Endothelial cell of umbilical vein (primary cell): ENCODE measurements at regions not wholly inside any gene's neighbourhood (a gene's known extent, or its start where the extent isn't known, plus 50 kb on each side); places are given as distances from the start of the nearest gene placed in this dataset.

Source experiments
- BruUV-seq: library from RNA; stranded (reverse); fragments of 400-500 nt; replicated peaks from 2 replicates; lab custom pipeline; 2021; lab: Mats Ljungman, UMichigan
- CTCF ChIA-PET: fragments of 300-600, 350-600 bp; sonication (Branson Sonifier 250); formaldehyde crosslinking; loops from one replicate; lab custom pipeline; 2021; ENCODE audit warnings: antibody characterized with exemption, inconsistent platforms; lab: Charles Lee
- POLR2A ChIA-PET: fragments of 300-600, 350-600 bp; sonication (Branson Sonifier 250); formaldehyde crosslinking; loops from one replicate; lab custom pipeline; 2021; ENCODE audit warnings: antibody characterized with exemption, inconsistent platforms; lab: Charles Lee
- DNase-seq: peaks from one replicate; pipeline ENCODE4 v3.0.0-alpha.2; 2011; ENCODE audit warnings: low read depth, low spot score
- FAIRE-seq: peaks from 2 replicates; lab custom pipeline; 2011; peaks lifted over from hg19 to GRCh38; lab: Jason Lieb, UNC
- H2AFZ ChIP-seq: 2 replicates; pipeline ENCODE4 v1.6.0; 2012; ENCODE audit warnings: low read depth, low read length, control low read depth, inconsistent platforms
- H3K27ac ChIP-seq: 2 replicates; pipeline ENCODE4 v1.5.1; 2011; ENCODE audit warnings: low read depth, mild to moderate bottlenecking, control low read depth, low read length, moderate library complexity; ENCODE audit not compliant: insufficient read depth
- H3K27me3 ChIP-seq, 2 experiments: 2 replicates each; pipeline versions ENCODE4 v1.6.0 to v1.6.1; 2011; ENCODE audit warnings: low read length in 2 of 2, mixed read lengths in 1 of 2; ENCODE audit not compliant: control insufficient read depth in 2 of 2, insufficient read depth in 2 of 2
- H3K36me3 ChIP-seq, 2 experiments: 2 replicates in 1 of 2; 3 replicates in 1 of 2; pipeline ENCODE4 v1.5.1; 2011; ENCODE audit warnings: low read length in 2 of 2, mild to moderate bottlenecking in 1 of 2, moderate library complexity in 1 of 2; ENCODE audit not compliant: control insufficient read depth in 2 of 2, insufficient read depth in 2 of 2; ENCODE audit errors: extremely low read depth in 1 of 2
- H3K4me1 ChIP-seq: 3 replicates; pipeline ENCODE4 v1.5.1; 2011; ENCODE audit warnings: mild to moderate bottlenecking, low read length; ENCODE audit not compliant: control insufficient read depth, insufficient read depth; ENCODE audit errors: extremely low read depth
- H3K4me2 ChIP-seq: 2 replicates; pipeline ENCODE4 v1.6.1; 2011; ENCODE audit warnings: low read length, control low read depth, mixed read lengths; ENCODE audit not compliant: insufficient read depth
- H3K4me3 ChIP-seq, 3 experiments: fragments of 200-600 bp in 1 of 3; sonication (generic), shearing (Covaris generic) in 1 of 3; replicated peaks in 1 of 3; 2 replicates each; pipeline ENCODE4 v1.5.1; 2011 to 2016; ENCODE audit warnings: control low read depth in 3 of 3, low read length in 3 of 3, mild to moderate bottlenecking in 2 of 3, inconsistent platforms in 1 of 3, low read depth in 1 of 3, moderate library complexity in 1 of 3; ENCODE audit not compliant: insufficient read depth in 1 of 3
- H3K79me2 ChIP-seq: 2 replicates; pipeline ENCODE4 v1.6.0; 2012; ENCODE audit warnings: low read length, inconsistent platforms; ENCODE audit not compliant: control insufficient read depth, insufficient read depth
- H3K9ac ChIP-seq: replicated peaks from 2 replicates; pipeline ENCODE3; 2011; ENCODE audit warnings: low read length, control low read depth; ENCODE audit not compliant: insufficient read depth; ENCODE audit errors: extremely low read depth
- H3K9me1 ChIP-seq: replicated peaks from 3 replicates; pipeline ENCODE4 v1.6.0; 2011; ENCODE audit warnings: mild to moderate bottlenecking, low read length; ENCODE audit not compliant: control insufficient read depth, insufficient read depth; ENCODE audit errors: extremely low read depth
- H3K9me3 ChIP-seq: replicated peaks from 2 replicates; pipeline ENCODE4 v1.5.1; 2012; ENCODE audit warnings: low read length, inconsistent platforms; ENCODE audit not compliant: control insufficient read depth, insufficient read depth
- H4K20me1 ChIP-seq: replicated peaks from 2 replicates; pipeline ENCODE3; 2011; ENCODE audit warnings: mild to moderate bottlenecking, low read length; ENCODE audit not compliant: control insufficient read depth, insufficient read depth; ENCODE audit errors: extremely low read depth
- FOS ChIP-seq: IDR thresholded peaks from 2 replicates; pipeline ENCODE4 v1.6.1; 2011; ENCODE audit warnings: mild to moderate bottlenecking, low read length, moderate library complexity, borderline replicate concordance; ENCODE audit not compliant: insufficient read depth
- GATA2 ChIP-seq: IDR thresholded peaks from 2 replicates; pipeline ENCODE4 v1.7.0; 2011; ENCODE audit warnings: low read depth, mild to moderate bottlenecking, moderate library complexity, mixed read lengths, low read length; ENCODE audit not compliant: insufficient read length, insufficient read depth
- JUN ChIP-seq: IDR thresholded peaks from 2 replicates; pipeline ENCODE4 v1.6.1; 2011; ENCODE audit warnings: borderline replicate concordance, low read depth; ENCODE audit not compliant: insufficient read length, insufficient read depth
- POLR2AphosphoS5 ChIP-seq: IDR thresholded peaks from 2 replicates; pipeline ENCODE4 v1.6.1; 2012; ENCODE audit warnings: low read depth, mild to moderate bottlenecking, control low read depth, low read length, moderate library complexity; ENCODE audit not compliant: insufficient read depth
- dilution Hi-C: fragments of 300-500 bp; cut with MboI; formaldehyde crosslinking; loops from one replicate; pipeline ENCODE4 v1.15.0; 2019; ENCODE audit warnings: low sequenced_read_pairs; ENCODE audit not compliant: extremely low pct_ligation_motif_present
- intact Hi-C: fragments of 100-400 bp; cut with micrococcal nuclease; formaldehyde crosslinking; loops from one replicate; pipeline ENCODE4 v1.10.0; 2022
- TF ChIP-seq, protein P1 (sequence below): IDR thresholded peaks from 2 replicates; pipeline ENCODE4 v1.6.1; 2011; ENCODE audit not compliant: insufficient read depth, insufficient read length
- TF ChIP-seq, protein P2 (sequence below), 2 donors: IDR thresholded peaks; 1 replicate in 1 of 2; 2 replicates in 1 of 2; pipeline ENCODE4 v1.5.1; 2011; ENCODE audit warnings: low read length in 2 of 2, mild to moderate bottlenecking in 2 of 2, moderate library complexity in 2 of 2, control low read depth in 1 of 2, inconsistent platforms in 1 of 2, low read depth in 1 of 2; ENCODE audit not compliant: insufficient read depth in 1 of 2; ENCODE audit errors: extremely low read depth in 1 of 2

DNA sequence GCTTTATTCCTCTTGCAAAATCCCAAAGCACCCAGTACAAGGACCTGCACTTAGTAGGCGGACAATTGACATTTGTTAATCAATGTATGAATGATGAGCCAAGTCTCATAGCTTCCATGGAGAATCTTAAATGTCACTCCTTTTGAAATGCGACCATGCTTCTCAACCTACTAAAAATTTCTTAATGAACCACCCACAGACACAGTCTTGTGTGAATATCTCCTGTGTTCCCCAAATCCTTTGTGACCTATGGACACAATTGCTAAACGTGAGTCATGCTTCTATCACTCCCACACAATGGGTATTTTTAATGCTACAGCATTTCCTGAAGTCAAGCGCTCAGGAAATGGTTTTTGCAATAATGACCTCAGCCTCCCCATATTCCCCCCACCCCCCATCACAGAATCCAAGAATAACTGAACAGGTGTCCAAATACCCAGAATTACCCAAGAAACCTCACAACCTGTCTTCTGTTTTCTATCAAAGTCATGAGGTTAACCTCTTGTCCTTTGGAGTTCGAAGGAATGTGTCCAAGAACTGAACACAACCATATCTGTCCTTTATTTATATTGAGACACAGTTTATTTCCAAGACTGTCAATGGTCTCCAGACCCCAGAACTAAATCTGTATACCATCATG, 163.6 kb upstream of the PLEKHG7 start:
- Histone ChIP-seq H2AFZ (no peak overlapping the region), H3K27me3 (no peaks in the 10 kb centered on the region), H3K36me3 (no peaks in the 10 kb centered on the region), H3K9me3 (no peaks in the 10 kb centered on the region), H3K4me2 (peak overlapping the region; percentile 70), H3K9me1 (no peaks in the 10 kb centered on the region), H4K20me1 (no peaks in the 10 kb centered on the region), H3K4me1 (peaks cover 32% of the 10 kb centered on the region), H3K9ac (peak overlapping the region; percentile 43), H3K27ac (peak overlapping the region; percentile 70), H3K79me2 (no peaks in the 10 kb centered on the region), H3K4me3 (no peak overlapping the region)
- DNase-seq (peak; percentile 95), FAIRE-seq (peak; percentile 85)
- intact Hi-C loops = loop anchor here (1.0 to 2.0 kb wide), 9 partner anchors 31 to 551 kb away; no protein-coding TSS in a partner anchor
- TF ChIP-seq GATA2 = peak; percentile 93
- TF ChIP-seq, protein P1, sequence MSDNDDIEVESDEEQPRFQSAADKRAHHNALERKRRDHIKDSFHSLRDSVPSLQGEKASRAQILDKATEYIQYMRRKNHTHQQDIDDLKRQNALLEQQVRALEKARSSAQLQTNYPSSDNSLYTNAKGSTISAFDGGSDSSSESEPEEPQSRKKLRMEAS = no peak
- TF ChIP-seq, protein P2, sequence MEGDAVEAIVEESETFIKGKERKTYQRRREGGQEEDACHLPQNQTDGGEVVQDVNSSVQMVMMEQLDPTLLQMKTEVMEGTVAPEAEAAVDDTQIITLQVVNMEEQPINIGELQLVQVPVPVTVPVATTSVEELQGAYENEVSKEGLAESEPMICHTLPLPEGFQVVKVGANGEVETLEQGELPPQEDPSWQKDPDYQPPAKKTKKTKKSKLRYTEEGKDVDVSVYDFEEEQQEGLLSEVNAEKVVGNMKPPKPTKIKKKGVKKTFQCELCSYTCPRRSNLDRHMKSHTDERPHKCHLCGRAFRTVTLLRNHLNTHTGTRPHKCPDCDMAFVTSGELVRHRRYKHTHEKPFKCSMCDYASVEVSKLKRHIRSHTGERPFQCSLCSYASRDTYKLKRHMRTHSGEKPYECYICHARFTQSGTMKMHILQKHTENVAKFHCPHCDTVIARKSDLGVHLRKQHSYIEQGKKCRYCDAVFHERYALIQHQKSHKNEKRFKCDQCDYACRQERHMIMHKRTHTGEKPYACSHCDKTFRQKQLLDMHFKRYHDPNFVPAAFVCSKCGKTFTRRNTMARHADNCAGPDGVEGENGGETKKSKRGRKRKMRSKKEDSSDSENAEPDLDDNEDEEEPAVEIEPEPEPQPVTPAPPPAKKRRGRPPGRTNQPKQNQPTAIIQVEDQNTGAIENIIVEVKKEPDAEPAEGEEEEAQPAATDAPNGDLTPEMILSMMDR (IDR thresholded peaks at IDR 0.05; ENCODE audit: extremely low read depth in 1 of 2, insufficient read depth in 1 of 2, low read depth in 1 of 2, low read length in 2 of 2) = no peak
- TF ChIP-seq POLR2AphosphoS5 = peak; percentile 92
- TF ChIP-seq FOS = peak; percentile 97
- peak; percentile 99 for TF ChIP-seq JUN
- no TSS peak for BruUV-seq
- dilution Hi-C loops = no loop called here
- ChIA-PET CTCF (no interaction called here), POLR2A (interaction anchor here (0.6 kb wide), 1 partner anchor 393 kb away, joined by 3 read pairs; no protein-coding TSS in a partner anchor)
